ENCODE measurements at regions not wholly inside any gene's neighbourhood (a gene's known extent, or its start where the extent isn't known, plus 50 kb on each side); places are given as distances from the start of the nearest gene placed in this dataset.

- Histone ChIP-seq H3K4me1 (ENCODE audit: insufficient read depth, low read length) (no peaks in the 10 kb centered on the region), H3K36me3 (ENCODE audit: insufficient read depth, low read length) (no peaks in the 10 kb centered on the region), H3K79me2 (ENCODE audit: insufficient read depth, low read length) (no peaks in the 10 kb centered on the region), H4K20me1 (ENCODE audit: insufficient read depth, low read length) (no peaks in the 10 kb centered on the region), H3K9me3 (ENCODE audit: insufficient read depth, low read depth, low read length) (no peaks in the 10 kb centered on the region), H3K4me3 (ENCODE audit: insufficient read depth, low read depth, low read length) (no peak overlapping the region), H2AFZ (ENCODE audit: low read depth, low read length) (no peak overlapping the region), H3K4me2 (ENCODE audit: low read length) (no peak overlapping the region), H3K27ac (ENCODE audit: low read depth, low read length) (no peak overlapping the region), H3K9ac (ENCODE audit: low read length) (no peak overlapping the region), H3K27me3 (ENCODE audit: insufficient read depth, low read length) (no peaks in the 10 kb centered on the region)
- Mint-ChIP-seq H3K4me1 (ENCODE audit: low read depth, unreplicated experiment) (peaks cover 15% of the 10 kb centered on the region), H3K4me3 (ENCODE audit: unreplicated experiment) (no peak overlapping the region), H3K27ac (ENCODE audit: unreplicated experiment) (no peak overlapping the region), H3K36me3 (ENCODE audit: low read depth, unreplicated experiment) (no peaks in the 10 kb centered on the region), H3K27me3 (ENCODE audit: low read depth, unreplicated experiment) (no peaks in the 10 kb centered on the region), H3K9me3 (ENCODE audit: unreplicated experiment) (no peaks in the 10 kb centered on the region)
- DNase-seq (ENCODE audit: low read depth): no peak
- TF ChIP-seq CTCF (IDR thresholded peaks at IDR 0.05; ENCODE audit: insufficient read depth, low read depth, low read length): no peak
- no peak for TF ChIP-seq EZH2 (IDR thresholded peaks at IDR 0.05; ENCODE audit: insufficient read depth, low read length)
- no peak for FAIRE-seq
Measured at GRCh38 chr4:165628572-165628971, 244.5 kb upstream of the TLL1 start.

GRCh38 chr4:165630671-165631070 is 242.4 kb upstream of the TLL1 start:
- Histone ChIP-seq H3K27me3 (ENCODE audit: insufficient read depth, low read length) (no peaks in the 10 kb centered on the region), H3K4me2 (ENCODE audit: low read length) (no peak overlapping the region), H3K36me3 (ENCODE audit: insufficient read depth, low read length) (no peaks in the 10 kb centered on the region), H4K20me1 (ENCODE audit: insufficient read depth, low read length) (no peaks in the 10 kb centered on the region), H3K4me3 (ENCODE audit: insufficient read depth, low read depth, low read length) (no peak overlapping the region), H2AFZ (ENCODE audit: low read depth, low read length) (no peak overlapping the region), H3K9me3 (ENCODE audit: insufficient read depth, low read depth, low read length) (no peaks in the 10 kb centered on the region), H3K9ac (ENCODE audit: low read length) (no peak overlapping the region), H3K4me1 (ENCODE audit: insufficient read depth, low read length) (no peaks in the 10 kb centered on the region), H3K27ac (ENCODE audit: low read depth, low read length) (no peak overlapping the region), H3K79me2 (ENCODE audit: insufficient read depth, low read length) (no peaks in the 10 kb centered on the region)
- no peak for DNase-seq (ENCODE audit: low read depth)
- no peak for TF ChIP-seq EZH2 (IDR thresholded peaks at IDR 0.05; ENCODE audit: insufficient read depth, low read length)
- no peak for TF ChIP-seq CTCF (IDR thresholded peaks at IDR 0.05; ENCODE audit: insufficient read depth, low read depth, low read length)
- H3K27me3 Mint-ChIP-seq (ENCODE audit: low read depth, unreplicated experiment): no peaks in the 10 kb centered on the region
- H3K9me3 Mint-ChIP-seq (ENCODE audit: unreplicated experiment): peaks cover 2% of the 10 kb centered on the region
- no peaks in the 10 kb centered on the region for H3K36me3 Mint-ChIP-seq (ENCODE audit: low read depth, unreplicated experiment)
- peaks cover 6% of the 10 kb centered on the region for H3K4me1 Mint-ChIP-seq (ENCODE audit: low read depth, unreplicated experiment)
- no peak for FAIRE-seq
- no peak overlapping the region for H3K27ac Mint-ChIP-seq (ENCODE audit: unreplicated experiment)
- H3K4me3 Mint-ChIP-seq (ENCODE audit: unreplicated experiment): no peak overlapping the region

GRCh38 chr4:165631208-165631894 is 241.7 kb upstream of the TLL1 start:
- no peaks in the 10 kb centered on the region for H3K27me3 ChIP-seq (ENCODE audit: insufficient read depth, low read length)
- H3K4me3 ChIP-seq (ENCODE audit: insufficient read depth, low read depth, low read length): no peak overlapping the region
- DNase-seq (ENCODE audit: low read depth) (no peak), FAIRE-seq (no peak)
- no peaks in the 10 kb centered on the region for H4K20me1 ChIP-seq (ENCODE audit: insufficient read depth, low read length)
- TF ChIP-seq CTCF (IDR thresholded peaks at IDR 0.05; ENCODE audit: insufficient read depth, low read depth, low read length) (no peak), EZH2 (IDR thresholded peaks at IDR 0.05; ENCODE audit: insufficient read depth, low read length) (no peak)
- no peak overlapping the region for H3K27ac ChIP-seq (ENCODE audit: low read depth, low read length)
- Mint-ChIP-seq H3K27ac (ENCODE audit: unreplicated experiment) (no peak overlapping the region), H3K4me3 (ENCODE audit: unreplicated experiment) (no peak overlapping the region), H3K36me3 (ENCODE audit: low read depth, unreplicated experiment) (no peaks in the 10 kb centered on the region), H3K9me3 (ENCODE audit: unreplicated experiment) (peaks cover 5% of the 10 kb centered on the region), H3K4me1 (ENCODE audit: low read depth, unreplicated experiment) (peaks cover 8% of the 10 kb centered on the region), H3K27me3 (ENCODE audit: low read depth, unreplicated experiment) (no peaks in the 10 kb centered on the region)
- H3K79me2 ChIP-seq (ENCODE audit: insufficient read depth, low read length): no peaks in the 10 kb centered on the region
- no peaks in the 10 kb centered on the region for H3K36me3 ChIP-seq (ENCODE audit: insufficient read depth, low read length)
- H3K9me3 ChIP-seq (ENCODE audit: insufficient read depth, low read depth, low read length): no peaks in the 10 kb centered on the region
- no peaks in the 10 kb centered on the region for H3K4me1 ChIP-seq (ENCODE audit: insufficient read depth, low read length)
- no peak overlapping the region for H3K4me2 ChIP-seq (ENCODE audit: low read length)
- no peak overlapping the region for H2AFZ ChIP-seq (ENCODE audit: low read depth, low read length)
- H3K9ac ChIP-seq (ENCODE audit: low read length): no peak overlapping the region

Data from astrocyte (in vitro differentiated cells and primary cell).